CD4-positive, alpha-beta T cell treated with Interleukin-17A for 4 hours (primary cell): ENCODE measurements at regions not wholly inside any gene's neighbourhood (a gene's known extent, or its start where the extent isn't known, plus 50 kb on each side); places are given as distances from the start of the nearest gene placed in this dataset.

Experiments
- DNase-seq: peaks from one replicate; pipeline ENCODE4 v3.0.0-alpha.2; 2020; ENCODE audit warnings: mixed read lengths

GRCh38 chr4:1523506-1523905 is 117.3 kb upstream of the NKX1-1 start:
- DNase-seq, result no peak

DNA sequence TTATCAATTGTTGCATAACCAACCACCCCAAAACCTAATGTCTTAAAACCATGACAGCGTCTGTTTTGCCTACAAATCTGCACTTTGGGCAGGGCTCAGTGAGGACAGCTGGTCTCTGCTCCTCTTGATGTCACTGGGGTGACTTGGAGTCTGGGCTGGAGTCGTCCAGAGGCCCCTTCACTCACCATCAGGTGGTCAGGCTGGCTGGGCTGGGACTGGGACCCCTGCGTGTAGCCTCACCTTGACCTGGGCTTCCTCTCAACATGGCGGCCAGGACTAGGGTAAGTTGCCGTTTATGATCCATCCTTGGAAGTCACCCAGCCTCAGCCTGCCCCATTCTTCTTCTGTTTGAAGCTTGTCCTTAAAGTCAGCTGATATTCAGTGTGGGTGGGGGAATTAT is 116.8 kb upstream of the NKX1-1 start:
- no peak for DNase-seq

DNA sequence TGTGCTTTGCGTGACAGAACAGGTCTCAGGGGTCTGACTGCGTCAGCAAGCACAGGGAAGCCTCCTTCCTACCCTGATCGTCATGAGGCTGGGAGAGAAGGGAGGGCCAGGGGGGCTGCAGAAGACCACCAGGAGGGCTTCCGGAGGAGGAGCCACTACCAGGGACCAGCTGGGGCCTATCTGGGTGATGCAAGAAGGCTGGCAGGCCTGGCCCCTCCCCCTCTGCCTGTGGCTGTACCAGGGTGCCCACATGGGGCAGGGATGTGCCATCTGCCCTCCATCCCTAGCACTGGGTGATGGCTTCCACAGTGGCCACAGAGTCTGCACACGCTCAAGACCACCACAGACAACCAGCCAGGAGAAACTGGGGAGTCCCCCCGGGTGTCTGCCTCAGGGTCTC is 116.4 kb upstream of the NKX1-1 start:
- no peak for DNase-seq

- no peak for DNase-seq
Observed at GRCh38 chr4:1521821-1522361, 115.6 kb upstream of the NKX1-1 start.

DNA sequence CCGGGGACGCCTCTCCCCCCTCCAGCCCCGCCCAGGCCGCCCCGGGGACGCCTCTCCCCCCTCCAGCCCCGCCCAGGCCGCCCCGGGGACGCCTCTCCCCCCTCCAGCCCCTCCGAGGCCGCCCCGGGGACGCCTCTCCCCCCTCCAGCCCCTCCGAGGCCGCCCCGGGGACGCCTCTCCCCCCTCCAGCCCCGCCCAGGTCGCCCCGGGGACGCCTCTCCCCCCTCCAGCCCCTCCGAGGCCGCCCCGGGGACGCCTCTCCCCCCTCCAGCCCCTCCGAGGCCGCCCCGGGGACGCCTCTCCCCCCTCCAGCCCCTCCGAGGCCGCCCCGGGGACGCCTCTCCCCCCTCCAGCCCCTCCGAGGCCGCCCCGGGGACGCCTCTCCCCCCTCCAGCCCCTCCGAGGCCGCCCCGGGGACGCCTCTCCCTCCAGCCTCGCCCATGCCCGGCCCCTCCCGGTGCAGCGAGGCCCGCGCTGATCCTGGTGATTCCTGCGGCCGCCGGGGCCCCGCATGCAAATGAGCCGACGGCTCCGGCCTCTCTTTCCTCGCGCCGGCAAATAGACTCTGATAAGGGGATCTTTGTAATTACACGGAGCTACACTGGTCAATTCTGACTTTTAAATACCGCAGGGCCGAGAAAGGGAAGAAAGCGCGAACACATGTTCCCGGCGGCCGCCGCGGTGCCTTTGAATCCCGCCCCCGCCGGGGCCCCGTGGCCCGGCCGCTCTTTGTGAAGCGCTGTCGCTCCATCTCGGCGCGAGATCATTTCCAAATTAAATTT is 114.7 kb upstream of the NKX1-1 start:
- peak; percentile 38 for DNase-seq

DNA sequence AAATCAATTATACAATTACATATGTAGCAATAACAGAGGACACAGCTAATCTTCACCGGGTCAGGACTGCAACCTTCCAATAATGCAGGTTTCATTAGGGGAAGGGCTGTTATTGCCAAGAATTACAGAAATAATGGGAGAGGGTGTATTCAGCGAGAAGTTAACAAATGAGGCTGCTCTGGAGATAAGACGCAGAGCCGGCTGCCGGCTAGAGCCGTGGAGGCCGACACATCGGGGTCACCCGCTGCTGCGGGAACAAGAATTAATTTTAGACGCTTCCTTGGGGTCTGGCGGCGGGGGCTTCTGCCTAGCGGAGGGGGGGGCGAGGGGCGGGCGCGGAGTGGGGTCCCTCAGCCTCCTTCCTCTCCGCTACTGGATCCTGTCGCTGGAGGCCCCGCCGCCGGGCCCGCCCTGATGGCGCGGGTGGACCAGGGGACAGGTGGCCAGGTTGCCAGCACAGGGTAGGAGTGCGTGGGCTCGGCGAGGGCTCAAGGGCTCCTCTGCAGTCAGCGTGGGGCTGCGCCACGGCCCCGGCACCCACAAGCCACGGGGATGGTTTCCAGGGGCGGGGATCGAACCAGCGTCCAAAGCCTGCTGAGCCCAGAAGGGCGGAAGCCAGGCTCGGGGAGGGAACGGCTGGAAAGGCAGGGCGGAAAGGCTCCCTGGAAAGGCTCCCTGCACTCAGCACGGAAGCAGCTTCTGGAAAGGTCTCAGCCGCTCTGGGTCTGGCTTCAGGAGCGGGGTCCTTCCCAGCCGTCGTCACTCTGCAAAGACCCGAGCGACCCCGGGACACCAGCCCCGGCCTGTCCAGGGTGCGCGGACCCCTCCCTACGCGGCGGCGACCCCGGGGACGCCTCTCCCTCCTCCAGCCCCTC is 113.8 kb upstream of the NKX1-1 start:
- no peak for DNase-seq

- no peak for DNase-seq
Observed at GRCh38 chr4:1518997-1519700, 112.9 kb upstream of the NKX1-1 start.

- no peak for DNase-seq
Observed at GRCh38 chr4:1517592-1518411, 111.6 kb upstream of the NKX1-1 start.

DNA sequence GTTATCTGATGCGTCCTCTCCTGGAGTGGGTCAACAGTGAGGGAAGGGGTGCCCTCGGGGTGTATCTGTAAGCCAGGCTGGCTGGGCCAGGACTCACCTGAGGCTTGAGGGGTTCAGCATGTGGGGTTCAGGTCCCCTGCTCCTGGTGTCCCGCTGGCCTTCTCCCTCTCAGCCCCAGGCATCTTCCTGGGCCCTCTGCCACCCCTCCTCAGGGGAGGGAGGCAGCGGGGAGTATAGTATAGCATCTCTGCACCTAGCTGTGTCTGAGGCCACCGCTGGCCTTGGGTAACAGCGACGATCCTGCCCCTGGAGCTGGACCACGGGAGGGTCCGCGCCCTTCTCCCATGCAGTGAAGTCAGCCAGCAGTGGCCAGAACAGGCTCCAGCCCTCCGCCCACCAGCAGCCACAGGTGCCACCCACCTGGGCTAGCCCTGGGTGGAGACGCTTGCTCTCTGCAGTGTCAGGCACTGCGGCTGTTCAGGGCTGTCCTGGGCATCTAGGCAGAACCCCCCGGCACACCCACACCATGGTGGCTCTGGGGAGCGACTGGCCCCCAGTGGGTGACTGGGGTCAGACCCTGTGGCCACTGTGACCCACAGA is 110.7 kb upstream of the NKX1-1 start:
- DNase-seq, result no peak

DNA sequence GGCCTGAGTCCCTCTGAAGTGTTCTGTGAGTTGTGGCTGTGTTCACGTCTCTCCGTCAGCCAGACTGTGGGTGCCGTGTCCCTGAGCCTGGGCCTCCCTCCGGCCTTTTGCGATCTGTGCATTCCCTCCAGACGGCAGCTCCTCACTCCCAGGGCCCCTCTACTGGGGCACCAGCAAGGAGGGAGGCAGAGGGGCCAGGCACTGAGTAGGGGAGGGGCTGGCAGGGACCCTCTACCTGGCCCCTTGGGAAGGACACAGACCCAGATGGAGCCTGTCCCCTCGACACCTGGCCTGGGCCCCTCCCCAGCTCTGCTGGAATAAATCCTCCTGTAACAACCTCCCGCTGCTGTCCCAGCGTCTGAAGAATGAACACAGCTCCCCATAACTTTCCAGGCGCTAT is 110.0 kb upstream of the NKX1-1 start:
- DNase-seq, result no peak

- DNase-seq, result no peak
Observed at GRCh38 chr4:1515763-1516162, 109.5 kb upstream of the NKX1-1 start.

DNA sequence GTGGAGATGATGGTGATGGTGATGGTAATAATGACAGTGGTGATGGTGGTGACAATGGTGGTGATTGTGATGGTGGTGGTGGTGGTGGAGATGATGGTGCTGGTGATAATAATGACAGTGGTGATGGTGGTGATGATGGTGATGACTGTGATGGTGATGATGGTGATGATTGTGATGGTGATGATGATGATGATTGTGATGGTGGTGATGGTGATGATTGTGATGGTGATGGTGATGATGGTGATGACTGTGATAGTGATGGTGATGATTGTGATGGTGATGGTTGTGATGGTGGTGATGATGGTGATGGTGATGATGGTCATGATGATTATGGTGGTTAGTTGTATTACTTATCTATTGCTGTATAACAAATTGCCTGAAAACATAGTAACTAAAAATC is 108.9 kb upstream of the NKX1-1 start:
- no peak for DNase-seq

DNA sequence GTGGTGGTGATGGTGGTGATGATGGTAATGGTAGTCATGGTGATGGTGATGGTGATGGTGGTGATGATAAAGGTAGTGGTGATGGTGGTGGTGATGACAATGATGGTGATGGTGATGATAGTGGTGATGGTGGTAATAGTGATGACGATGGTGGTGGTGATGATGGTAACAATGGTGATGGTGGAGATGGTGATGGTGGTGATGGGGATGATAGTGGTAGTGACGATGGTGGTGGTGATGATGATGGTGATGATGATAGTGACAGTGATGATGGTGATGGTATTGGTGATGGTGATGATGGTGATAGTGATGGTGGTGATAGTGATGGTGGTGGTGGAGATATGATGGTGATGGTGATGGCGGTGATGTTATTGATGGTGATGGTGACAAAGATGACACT is 108.4 kb upstream of the NKX1-1 start:
- no peak for DNase-seq

GRCh38 chr4:1513936-1514483 is 107.8 kb upstream of the NKX1-1 start:
- DNase-seq, result no peak

GRCh38 chr4:1512738-1513660 is 106.8 kb upstream of the NKX1-1 start:
- peak; percentile 69 for DNase-seq

DNA sequence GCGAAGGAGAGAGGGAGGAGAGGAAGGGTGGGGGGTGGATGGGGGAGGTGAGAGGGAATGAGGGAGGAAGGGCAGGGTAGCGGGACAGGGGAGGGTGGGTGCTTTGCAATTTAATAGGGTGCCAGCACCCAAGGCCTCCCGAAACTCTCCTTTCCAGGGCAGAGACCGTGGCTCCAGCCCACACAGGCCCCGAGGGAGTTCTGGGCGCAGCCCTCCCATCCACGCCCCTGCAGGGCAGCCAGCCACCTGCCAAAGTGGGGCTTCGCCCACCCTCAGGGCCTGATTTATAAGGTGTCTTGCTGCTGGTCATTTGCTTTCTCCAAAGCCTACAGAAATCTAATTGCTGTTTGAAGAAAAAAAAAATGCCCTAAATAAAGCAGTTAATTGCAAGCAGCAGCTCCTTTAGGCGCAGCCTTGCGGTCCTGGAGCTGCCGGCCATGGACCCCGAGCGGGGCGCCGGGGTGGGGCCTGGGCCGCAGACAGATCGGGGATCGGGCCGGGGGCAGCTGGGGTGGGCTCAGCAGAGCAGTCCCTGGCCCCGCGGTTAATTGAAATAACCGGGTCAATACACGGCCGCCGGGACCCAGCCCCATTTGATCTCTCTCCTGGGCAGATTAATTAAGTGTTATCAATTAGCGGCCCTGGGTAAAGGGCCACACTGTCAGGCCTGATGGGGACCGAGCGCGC is 106.0 kb upstream of the NKX1-1 start:
- no peak for DNase-seq

DNA sequence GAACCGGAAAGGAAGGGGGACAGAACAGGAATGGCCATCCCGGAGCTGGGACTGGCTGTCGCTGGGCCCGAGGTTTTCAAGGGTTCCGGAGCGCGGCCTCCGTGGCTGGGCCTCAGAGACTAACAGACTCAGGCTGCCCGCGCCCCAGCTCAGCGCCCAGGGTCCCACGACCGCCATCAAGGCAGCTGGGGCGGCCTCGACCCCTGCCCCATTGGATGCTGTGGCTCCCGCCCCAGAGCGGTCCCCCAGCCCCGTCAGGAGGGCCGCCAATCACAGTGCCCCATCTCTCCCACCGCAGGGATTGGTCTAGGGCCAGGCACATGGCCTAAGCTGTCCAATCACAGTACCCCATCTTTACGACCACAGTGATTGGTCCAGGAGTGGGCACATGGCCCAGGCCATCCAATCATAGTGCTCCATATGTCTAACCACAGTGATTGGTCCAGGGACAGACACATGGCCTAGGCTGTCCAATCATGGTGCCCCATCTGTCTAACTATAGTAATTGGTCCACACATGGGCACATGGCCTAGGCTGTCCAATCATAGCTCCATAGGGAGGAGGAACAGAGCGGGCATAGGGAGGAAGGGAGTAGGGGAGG is 105.3 kb upstream of the NKX1-1 start:
- no peak for DNase-seq

DNA sequence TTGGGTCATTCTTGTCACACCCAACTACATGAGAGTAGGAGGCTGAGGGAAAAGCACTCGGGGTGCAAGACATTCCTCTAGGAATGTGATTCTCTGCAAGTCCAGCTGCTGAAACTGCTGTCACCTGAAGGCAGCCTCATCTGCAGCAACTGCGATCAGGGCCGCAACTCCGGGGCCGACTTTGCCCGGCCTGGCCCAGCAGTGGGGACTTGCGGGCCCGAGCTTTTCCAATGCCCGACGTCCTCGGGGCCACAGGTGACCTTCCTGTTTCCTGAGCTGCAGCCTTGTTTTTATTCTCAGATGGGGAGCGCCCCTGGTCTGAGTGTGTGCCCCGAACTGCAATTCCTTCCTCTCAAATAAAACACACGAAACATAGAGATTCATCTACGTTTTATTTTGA is 104.7 kb upstream of the NKX1-1 start:
- no peak for DNase-seq

DNA sequence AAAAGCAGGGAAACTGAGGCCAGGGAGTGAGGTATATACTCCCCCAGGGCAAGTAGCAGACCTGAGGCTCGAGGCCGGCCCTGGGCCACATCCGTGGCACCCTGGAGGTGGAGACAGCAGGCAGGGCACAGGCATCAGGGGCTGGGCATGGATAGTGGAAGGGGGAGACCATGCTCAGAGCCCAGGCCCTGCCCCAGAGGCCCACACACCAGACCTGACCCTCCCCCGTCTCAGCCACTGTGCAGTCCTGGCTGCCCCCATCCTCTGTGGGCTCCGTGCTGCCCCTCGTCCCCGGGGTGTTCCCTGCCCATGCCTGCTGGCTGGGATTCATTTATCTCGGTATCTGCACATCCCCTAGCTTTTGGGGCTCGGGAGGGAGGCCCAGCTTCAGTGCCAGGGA is 103.1 kb upstream of the NKX1-1 start:
- DNase-seq, result no peak
